ENCODE measurements at regions not wholly inside any gene's neighbourhood (a gene's known extent, or its start where the extent isn't known, plus 50 kb on each side); places are given as distances from the start of the nearest gene placed in this dataset.

GRCh38 chr14:36047912-36048311, 128.6 kb downstream of the PTCSC3 start:
- ChIA-PET CTCF (no interaction called here), POLR2A (no interaction called here)
- no peak overlapping the region for H3K27ac ChIP-seq (ENCODE audit: low read length)
- H3K4me1 ChIP-seq (ENCODE audit: control insufficient read depth, insufficient read depth, low read length), result no peaks in the 10 kb centered on the region
- intact Hi-C loops (cut with micrococcal nuclease; ENCODE audit: unreplicated experiment) (no loop called here), in situ Hi-C loops (cut with HindIII; ENCODE audit: low pct_unique_long_range_greater_than_20kb, low sequenced_read_pairs) (no loop called here)
- no TSS peak for BruUV-seq (replicated peaks)
- H3K27me3 ChIP-seq (ENCODE audit: control insufficient read depth, insufficient read depth, low read length), result no peaks in the 10 kb centered on the region
- no peaks in the 10 kb centered on the region for H3K36me3 ChIP-seq (ENCODE audit: control insufficient read depth, insufficient read depth, low read length)
- no peaks in the 10 kb centered on the region for H3K9me3 ChIP-seq (ENCODE audit: control insufficient read depth, insufficient read depth, low read depth, low read length)
- no peak overlapping the region for H3K4me3 ChIP-seq (ENCODE audit: low read depth in 2 of 2, low read length in 2 of 2)
- DNase-seq (ENCODE audit: low read depth, low spot score) (no peak), ATAC-seq (no peak)
- TF ChIP-seq CTCF (IDR thresholded peaks at IDR 0.05), result no peak
- TF ChIP-seq TCF7L2 (IDR thresholded peaks at IDR 0.05; ENCODE audit: low read depth, low read length), result no peak
- TF ChIP-seq REST (IDR thresholded peaks at IDR 0.05; ENCODE audit: insufficient read depth in 1 of 2, low read depth in 2 of 2, low read length in 1 of 2), result no peak
- TF ChIP-seq SIN3A (IDR thresholded peaks at IDR 0.05; ENCODE audit: borderline replicate concordance, insufficient read depth, low read depth, low read length), result no peak
- no peak for TF ChIP-seq POLR2AphosphoS5 (IDR thresholded peaks at IDR 0.05; ENCODE audit: low read depth, low read length)

- ChIA-PET CTCF (no interaction called here), POLR2A (no interaction called here)
- no TSS peak for BruUV-seq (replicated peaks)
These were observed 140.8 kb downstream of the PTCSC3 start for GRCh38 chr14:36035675-36036074.

More at GRCh38 chr14:36035675-36036074, 140.8 kb downstream of the PTCSC3 start:
- ATAC-seq, result no peak
- H3K27ac ChIP-seq (ENCODE audit: low read length), result no peak overlapping the region
- in situ Hi-C loops (cut with HindIII; ENCODE audit: low pct_unique_long_range_greater_than_20kb, low sequenced_read_pairs) (no loop called here), intact Hi-C loops (cut with micrococcal nuclease; ENCODE audit: unreplicated experiment) (no loop called here)
- TF ChIP-seq POLR2AphosphoS5 (IDR thresholded peaks at IDR 0.05; ENCODE audit: low read depth, low read length) (no peak), REST (IDR thresholded peaks at IDR 0.05; ENCODE audit: insufficient read depth in 1 of 2, low read depth in 2 of 2, low read length in 1 of 2) (no peak), CTCF (IDR thresholded peaks at IDR 0.05) (no peak), SIN3A (IDR thresholded peaks at IDR 0.05; ENCODE audit: borderline replicate concordance, insufficient read depth, low read depth, low read length) (no peak), TCF7L2 (IDR thresholded peaks at IDR 0.05; ENCODE audit: low read depth, low read length) (no peak)
- no peaks in the 10 kb centered on the region for H3K9me3 ChIP-seq (ENCODE audit: control insufficient read depth, insufficient read depth, low read depth, low read length)
- no peaks in the 10 kb centered on the region for H3K36me3 ChIP-seq (ENCODE audit: control insufficient read depth, insufficient read depth, low read length)
- H3K4me3 ChIP-seq (ENCODE audit: low read depth in 2 of 2, low read length in 2 of 2), result no peak overlapping the region
- no peaks in the 10 kb centered on the region for H3K27me3 ChIP-seq (ENCODE audit: control insufficient read depth, insufficient read depth, low read length)
- no peak for DNase-seq (ENCODE audit: low read depth, low spot score)
- H3K4me1 ChIP-seq (ENCODE audit: control insufficient read depth, insufficient read depth, low read length), result no peaks in the 10 kb centered on the region

Data from Panc1 (cell line).